Naive B cell (primary cell): ENCODE measurements at regions not wholly inside any gene's neighbourhood (a gene's known extent, or its start where the extent isn't known, plus 50 kb on each side); places are given as distances from the start of the nearest gene placed in this dataset.
"Not testable (repeated sequence)": the region's sequence is repeated elsewhere in the genome, so short reads cannot be mapped to it uniquely, and the experiment has no call there.

ENCODE experiments used
- ATAC-seq, 2 donors: fragments of 150-1000 bp; cut with Tn5 transposase; 2 replicates each; pipeline ENCODE4 v1.10.0; 2021; ENCODE audit warnings: low read depth in 2 of 2, mild to moderate bottlenecking in 2 of 2, moderate library complexity in 2 of 2
- DNase-seq: peaks from one replicate; pipeline ENCODE4 v3.0.0; 2022
- H3K27ac Mint-ChIP-seq, 6 donors: one replicate each; pipeline ENCODE4 v1.8.0; 2020 to 2022; ENCODE audit warnings: mild to moderate bottlenecking in 6 of 6, mixed read lengths in 6 of 6, moderate library complexity in 5 of 6, inconsistent platforms in 2 of 6
- H3K27me3 Mint-ChIP-seq, 3 donors: one replicate each; pipeline ENCODE4 v1.8.0; 2021 to 2022; ENCODE audit warnings: mixed read lengths in 3 of 3, mild to moderate bottlenecking in 1 of 3
- H3K36me3 Mint-ChIP-seq, 2 donors: one replicate each; pipeline ENCODE4 v1.8.0; 2020 to 2022; ENCODE audit warnings: mixed read lengths in 2 of 2, inconsistent platforms in 1 of 2, mild to moderate bottlenecking in 1 of 2
- H3K4me1 Mint-ChIP-seq, 3 donors: one replicate each; pipeline ENCODE4 v1.8.0; 2020 to 2022; ENCODE audit warnings: mixed read lengths in 3 of 3, inconsistent platforms in 1 of 3, mild to moderate bottlenecking in 1 of 3, moderate library complexity in 1 of 3
- H3K4me3 Mint-ChIP-seq, 8 donors: one replicate each; pipeline ENCODE4 v1.8.0; 2020 to 2022; ENCODE audit warnings: mild to moderate bottlenecking in 8 of 8, mixed read lengths in 8 of 8, moderate library complexity in 8 of 8, inconsistent platforms in 2 of 8
- H3K9me3 Mint-ChIP-seq, 7 donors: one replicate each; pipeline ENCODE4 v1.8.0; 2020 to 2022; ENCODE audit warnings: mixed read lengths in 7 of 7, mild to moderate bottlenecking in 5 of 7, inconsistent platforms in 2 of 7, moderate library complexity in 1 of 7

DNA sequence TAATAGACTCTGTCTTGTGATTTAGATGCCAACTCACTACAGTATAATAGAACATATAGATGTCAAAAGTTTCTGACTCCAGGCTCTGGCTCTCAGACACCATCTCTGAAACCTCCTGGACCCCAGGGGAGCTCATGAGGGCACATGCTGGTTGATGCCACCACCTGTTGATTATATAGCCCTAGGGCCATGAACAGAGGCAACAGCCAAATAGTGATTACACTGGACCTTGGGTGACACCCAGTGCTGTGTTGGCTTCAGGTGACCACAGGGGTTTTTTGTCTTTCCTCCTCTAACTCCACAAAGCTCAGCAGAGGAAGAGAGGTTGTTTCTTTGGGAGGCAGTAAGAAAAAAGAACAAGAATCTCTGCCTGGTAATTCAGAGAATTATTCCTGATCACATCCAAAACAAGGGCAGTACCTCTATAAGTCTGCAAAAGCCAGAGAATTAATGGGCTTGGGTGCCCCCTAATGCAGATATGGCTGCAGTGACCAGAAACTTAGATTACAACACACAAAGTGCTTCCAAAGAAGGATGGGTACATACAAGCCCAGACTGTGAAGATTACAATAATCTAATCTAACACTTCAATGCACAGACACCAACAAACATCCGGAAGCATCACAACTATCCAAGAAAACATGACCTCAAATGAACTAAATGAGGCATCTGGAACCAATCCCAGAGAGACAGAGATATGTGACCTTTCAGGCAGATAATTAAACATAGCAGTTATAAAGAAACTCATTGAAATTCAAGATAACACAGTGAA lies 1920.6 kb downstream of the ARAP2 start:
- no peak overlapping the region for H3K4me3 Mint-ChIP-seq
- peaks cover 0 to 4% (median 0%) of the 10 kb centered on the region in 7 donors for H3K9me3 Mint-ChIP-seq
- H3K36me3 Mint-ChIP-seq = no peaks in the 10 kb centered on the region
- no peak for DNase-seq
- H3K27me3 Mint-ChIP-seq = no peaks in the 10 kb centered on the region
- no peak overlapping the region for H3K27ac Mint-ChIP-seq
- no peaks in the 10 kb centered on the region for H3K4me1 Mint-ChIP-seq
- ATAC-seq = no peak

GRCh38 chr4:34328939-34329338 lies 1915.4 kb downstream of the ARAP2 start:
- H3K36me3 Mint-ChIP-seq = no peaks in the 10 kb centered on the region
- H3K27ac Mint-ChIP-seq = no peak overlapping the region
- H3K4me3 Mint-ChIP-seq = no peak overlapping the region
- H3K4me1 Mint-ChIP-seq = no peaks in the 10 kb centered on the region
- DNase-seq = no peak
- ATAC-seq = no peak
- H3K27me3 Mint-ChIP-seq = no peaks in the 10 kb centered on the region
- H3K9me3 Mint-ChIP-seq = peaks cover 0 to 7% (median 3%) of the 10 kb centered on the region in 7 donors

DNA sequence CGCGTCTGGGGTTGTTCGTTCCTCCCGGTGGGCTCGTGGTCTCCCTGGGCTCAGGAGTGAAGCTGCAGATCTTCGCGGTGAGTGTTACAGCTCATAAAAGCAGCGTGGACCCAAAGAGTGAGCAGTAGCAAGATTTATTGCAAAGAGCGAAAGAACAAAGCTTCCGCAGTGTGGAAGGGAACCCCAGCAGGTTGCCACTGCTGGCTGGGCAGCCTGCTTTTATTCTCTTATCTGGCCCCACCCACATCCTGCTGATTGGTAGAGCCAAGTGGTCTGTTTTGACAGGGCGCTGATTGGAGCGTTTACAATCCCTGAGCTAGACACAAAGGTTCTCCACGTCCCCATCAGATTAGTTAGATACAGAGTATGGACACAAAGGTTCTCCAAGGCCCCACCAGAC lies 1909.2 kb downstream of the ARAP2 start:
- not testable (repeated sequence) for H3K27ac Mint-ChIP-seq, H3K36me3 Mint-ChIP-seq, DNase-seq, ATAC-seq, H3K4me3 Mint-ChIP-seq, H3K27me3 Mint-ChIP-seq, H3K4me1 Mint-ChIP-seq
- peaks cover 0 to 11% (median 5%) of the 10 kb centered on the region in 7 donors for H3K9me3 Mint-ChIP-seq

DNA sequence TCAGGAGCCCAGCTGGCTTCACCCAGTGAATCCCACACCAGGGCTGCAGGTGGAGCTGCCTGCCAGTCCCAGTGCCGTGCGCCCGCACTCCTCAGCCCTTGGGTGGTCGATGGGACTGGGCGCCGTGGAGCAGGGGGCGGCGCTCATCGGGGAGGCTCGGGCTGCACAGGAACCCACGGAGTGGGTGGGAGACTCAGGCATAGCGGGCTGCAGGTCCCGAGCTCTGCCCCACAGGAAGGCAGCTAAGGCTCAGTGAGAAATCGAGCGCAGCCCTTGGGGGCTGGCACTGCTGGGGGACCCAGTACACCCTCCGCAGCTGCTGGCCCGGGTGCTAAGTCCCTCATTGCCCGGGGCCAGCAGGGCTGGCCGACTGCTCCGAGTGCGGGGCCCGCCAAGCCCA lies 1908.8 kb downstream of the ARAP2 start:
- H3K4me3 Mint-ChIP-seq, H3K27me3 Mint-ChIP-seq, ATAC-seq, H3K36me3 Mint-ChIP-seq, H3K4me1 Mint-ChIP-seq, H3K27ac Mint-ChIP-seq, DNase-seq: not testable (repeated sequence)
- H3K9me3 Mint-ChIP-seq = peaks cover 0 to 11% (median 2%) of the 10 kb centered on the region in 7 donors

GRCh38 chr4:34362654-34363053 lies 1881.7 kb downstream of the ARAP2 start:
- Mint-ChIP-seq H3K27me3 (no peaks in the 10 kb centered on the region), H3K36me3 (no peaks in the 10 kb centered on the region), H3K4me1 (no peaks in the 10 kb centered on the region), H3K4me3 (no peak overlapping the region), H3K27ac (no peak overlapping the region), H3K9me3 (peaks cover 2 to 12% (median 7%) of the 10 kb centered on the region in 7 donors)
- ATAC-seq (no peak), DNase-seq (no peak)

- Mint-ChIP-seq H3K27me3 (no peaks in the 10 kb centered on the region), H3K4me1 (no peaks in the 10 kb centered on the region), H3K9me3 (peaks cover 2 to 12% (median 6%) of the 10 kb centered on the region in 7 donors), H3K36me3 (no peaks in the 10 kb centered on the region), H3K27ac (no peak overlapping the region), H3K4me3 (no peak overlapping the region)
- no peak for ATAC-seq
- no peak for DNase-seq
Observed at GRCh38 chr4:34363842-34364241, 1880.5 kb downstream of the ARAP2 start.

GRCh38 chr4:34365946-34366345 lies 1878.4 kb downstream of the ARAP2 start:
- no peak overlapping the region for H3K4me3 Mint-ChIP-seq
- no peaks in the 10 kb centered on the region for H3K27me3 Mint-ChIP-seq
- no peak overlapping the region for H3K27ac Mint-ChIP-seq
- peaks cover 2 to 12% (median 6%) of the 10 kb centered on the region in 7 donors for H3K9me3 Mint-ChIP-seq
- DNase-seq (no peak), ATAC-seq (no peak)
- no peaks in the 10 kb centered on the region for H3K36me3 Mint-ChIP-seq
- H3K4me1 Mint-ChIP-seq = no peaks in the 10 kb centered on the region

- Mint-ChIP-seq H3K27ac (no peak overlapping the region), H3K4me1 (no peaks in the 10 kb centered on the region), H3K36me3 (no peaks in the 10 kb centered on the region), H3K4me3 (no peak overlapping the region), H3K9me3 (peaks cover 0 to 3% (median 0%) of the 10 kb centered on the region in 7 donors), H3K27me3 (no peaks in the 10 kb centered on the region)
- DNase-seq (no peak), ATAC-seq (no peak)
Observed at GRCh38 chr4:34371676-34372075, 1872.6 kb downstream of the ARAP2 start.

DNA sequence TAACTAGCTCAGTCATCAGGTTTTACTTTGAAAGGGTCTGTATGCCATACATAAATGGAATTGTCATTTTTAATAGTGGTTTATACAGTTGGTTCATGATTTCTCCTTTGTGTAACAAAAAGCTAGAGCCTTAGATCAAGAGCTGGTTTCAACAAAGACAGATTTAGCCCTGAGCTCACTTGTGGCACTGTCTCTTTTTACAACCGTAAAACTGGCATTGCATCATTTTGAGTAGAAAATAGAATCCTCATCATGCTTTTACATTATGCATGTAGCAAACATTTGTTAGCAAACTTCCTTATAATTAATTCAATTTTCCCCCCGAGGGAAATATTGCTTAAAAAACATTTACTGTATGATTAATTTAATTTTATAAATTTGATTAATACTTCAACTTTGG lies 1871.5 kb downstream of the ARAP2 start:
- peaks cover 0 to 3% (median 0%) of the 10 kb centered on the region in 7 donors for H3K9me3 Mint-ChIP-seq
- no peak for ATAC-seq
- no peak overlapping the region for H3K4me3 Mint-ChIP-seq
- H3K4me1 Mint-ChIP-seq = no peaks in the 10 kb centered on the region
- H3K36me3 Mint-ChIP-seq = no peaks in the 10 kb centered on the region
- no peak overlapping the region for H3K27ac Mint-ChIP-seq
- H3K27me3 Mint-ChIP-seq = no peaks in the 10 kb centered on the region
- no peak for DNase-seq

- ATAC-seq (no peak), DNase-seq (no peak)
- Mint-ChIP-seq H3K36me3 (no peaks in the 10 kb centered on the region), H3K4me3 (no peak overlapping the region), H3K27ac (no peak overlapping the region), H3K9me3 (peaks cover 0 to 3% (median 0%) of the 10 kb centered on the region in 7 donors), H3K4me1 (no peaks in the 10 kb centered on the region), H3K27me3 (no peaks in the 10 kb centered on the region)
Observed at GRCh38 chr4:34373456-34373855, 1870.9 kb downstream of the ARAP2 start.

GRCh38 chr4:34412233-34412632 lies 1832.1 kb downstream of the ARAP2 start:
- H3K36me3 Mint-ChIP-seq = no peaks in the 10 kb centered on the region
- H3K4me3 Mint-ChIP-seq = no peak overlapping the region
- H3K9me3 Mint-ChIP-seq = peaks cover 7 to 35% (median 12%) of the 10 kb centered on the region in 7 donors
- H3K27me3 Mint-ChIP-seq = no peaks in the 10 kb centered on the region
- ATAC-seq (no peak), DNase-seq (no peak)
- H3K4me1 Mint-ChIP-seq = no peaks in the 10 kb centered on the region
- no peak overlapping the region for H3K27ac Mint-ChIP-seq

- H3K36me3 Mint-ChIP-seq = no peaks in the 10 kb centered on the region
- H3K27ac Mint-ChIP-seq = no peak overlapping the region
- H3K27me3 Mint-ChIP-seq = no peaks in the 10 kb centered on the region
- DNase-seq (no peak), ATAC-seq (no peak)
- H3K4me3 Mint-ChIP-seq = no peak overlapping the region
- H3K4me1 Mint-ChIP-seq = no peaks in the 10 kb centered on the region
- peaks cover 7 to 35% (median 12%) of the 10 kb centered on the region in 7 donors for H3K9me3 Mint-ChIP-seq
Observed at GRCh38 chr4:34412911-34413310, 1831.4 kb downstream of the ARAP2 start.

GRCh38 chr4:34417160-34417559 lies 1827.2 kb downstream of the ARAP2 start:
- no peak overlapping the region for H3K4me3 Mint-ChIP-seq
- H3K36me3 Mint-ChIP-seq = no peaks in the 10 kb centered on the region
- DNase-seq (no peak), ATAC-seq (no peak)
- no peaks in the 10 kb centered on the region for H3K4me1 Mint-ChIP-seq
- H3K27me3 Mint-ChIP-seq = no peaks in the 10 kb centered on the region
- H3K9me3 Mint-ChIP-seq = peaks cover 1 to 11% (median 4%) of the 10 kb centered on the region in 7 donors
- H3K27ac Mint-ChIP-seq = no peak overlapping the region

DNA sequence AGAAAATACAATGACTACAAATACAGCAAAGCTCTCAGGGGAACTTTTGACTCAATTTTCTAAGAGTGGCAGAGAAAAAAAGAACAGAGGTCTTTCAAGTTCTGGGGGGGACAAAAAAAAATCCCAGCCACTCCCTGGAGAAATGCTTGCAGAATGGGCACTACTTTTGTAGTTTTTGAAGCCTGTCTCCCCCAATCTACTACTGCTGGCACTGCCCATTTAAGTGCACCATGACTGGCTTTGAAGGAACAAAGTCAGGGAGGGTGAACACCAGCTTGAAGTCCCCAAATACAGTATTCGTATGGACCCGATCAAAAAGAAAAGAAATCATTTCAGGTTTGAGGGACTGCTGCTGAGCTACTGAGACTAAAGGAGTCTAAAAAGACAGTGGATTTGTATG lies 1824.4 kb downstream of the ARAP2 start:
- H3K9me3 Mint-ChIP-seq = peaks cover 0 to 3% (median 0%) of the 10 kb centered on the region in 7 donors
- H3K4me1 Mint-ChIP-seq = no peaks in the 10 kb centered on the region
- H3K36me3 Mint-ChIP-seq = no peaks in the 10 kb centered on the region
- H3K27ac Mint-ChIP-seq = peak overlapping the region in 1 of 6 donors; percentile 26
- H3K4me3 Mint-ChIP-seq = no peak overlapping the region
- no peak for ATAC-seq
- no peaks in the 10 kb centered on the region for H3K27me3 Mint-ChIP-seq
- no peak for DNase-seq
